ENCODE measurements at regions not wholly inside any gene's neighbourhood (a gene's known extent, or its start where the extent isn't known, plus 50 kb on each side); places are given as distances from the start of the nearest gene placed in this dataset.

DNA sequence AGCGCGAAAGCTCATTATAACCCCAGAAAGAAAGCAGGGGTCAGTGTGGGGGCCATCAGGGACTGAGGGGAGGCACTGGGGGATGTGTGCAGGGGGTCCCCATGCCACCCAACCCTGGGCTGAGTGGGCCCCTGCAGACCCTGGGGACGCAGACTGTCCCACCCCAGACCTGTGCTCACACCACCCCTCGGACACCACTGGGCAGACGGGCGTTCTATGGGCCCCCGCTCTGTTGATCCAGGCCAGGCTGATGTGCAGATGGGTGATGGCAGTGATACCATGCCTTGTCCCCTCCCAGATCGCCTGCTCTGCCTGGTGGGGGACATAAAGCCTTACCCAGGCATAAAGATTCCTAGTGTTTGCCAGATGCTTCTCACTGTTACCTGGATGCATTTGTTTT, 259.7 kb upstream of the TLE3 start:
- Histone ChIP-seq H3K4me1 (no peaks in the 10 kb centered on the region), H3K4me3 (no peak overlapping the region), H3K36me3 (no peaks in the 10 kb centered on the region), H3K27me3 (no peaks in the 10 kb centered on the region), H3K9me3 (no peaks in the 10 kb centered on the region), H3K27ac (no peak overlapping the region)
- no peak for DNase-seq
- TF ChIP-seq POLR2A (IDR thresholded peaks at IDR 0.05): no peak
- TF ChIP-seq, protein P1, sequence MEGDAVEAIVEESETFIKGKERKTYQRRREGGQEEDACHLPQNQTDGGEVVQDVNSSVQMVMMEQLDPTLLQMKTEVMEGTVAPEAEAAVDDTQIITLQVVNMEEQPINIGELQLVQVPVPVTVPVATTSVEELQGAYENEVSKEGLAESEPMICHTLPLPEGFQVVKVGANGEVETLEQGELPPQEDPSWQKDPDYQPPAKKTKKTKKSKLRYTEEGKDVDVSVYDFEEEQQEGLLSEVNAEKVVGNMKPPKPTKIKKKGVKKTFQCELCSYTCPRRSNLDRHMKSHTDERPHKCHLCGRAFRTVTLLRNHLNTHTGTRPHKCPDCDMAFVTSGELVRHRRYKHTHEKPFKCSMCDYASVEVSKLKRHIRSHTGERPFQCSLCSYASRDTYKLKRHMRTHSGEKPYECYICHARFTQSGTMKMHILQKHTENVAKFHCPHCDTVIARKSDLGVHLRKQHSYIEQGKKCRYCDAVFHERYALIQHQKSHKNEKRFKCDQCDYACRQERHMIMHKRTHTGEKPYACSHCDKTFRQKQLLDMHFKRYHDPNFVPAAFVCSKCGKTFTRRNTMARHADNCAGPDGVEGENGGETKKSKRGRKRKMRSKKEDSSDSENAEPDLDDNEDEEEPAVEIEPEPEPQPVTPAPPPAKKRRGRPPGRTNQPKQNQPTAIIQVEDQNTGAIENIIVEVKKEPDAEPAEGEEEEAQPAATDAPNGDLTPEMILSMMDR (IDR thresholded peaks at IDR 0.05): no peak
- intact Hi-C loops (cut with DNase I; ENCODE audit: low total_unique reads): no loop called here

GRCh38 chr15:70356919-70357318, 259.2 kb upstream of the TLE3 start:
- TF ChIP-seq POLR2A (IDR thresholded peaks at IDR 0.05): no peak
- TF ChIP-seq, protein P1 (IDR thresholded peaks at IDR 0.05): no peak
- no peak for DNase-seq

GRCh38 chr15:70356062-70356860, 258.5 kb upstream of the TLE3 start:
- no peak for DNase-seq
- TF ChIP-seq, protein P1 (IDR thresholded peaks at IDR 0.05): no peak
- no peak for TF ChIP-seq POLR2A (IDR thresholded peaks at IDR 0.05)
- Histone ChIP-seq H3K9me3 (no peaks in the 10 kb centered on the region), H3K4me1 (no peaks in the 10 kb centered on the region), H3K4me3 (no peak overlapping the region), H3K27ac (no peak overlapping the region), H3K36me3 (no peaks in the 10 kb centered on the region), H3K27me3 (no peaks in the 10 kb centered on the region)
- intact Hi-C loops (cut with DNase I; ENCODE audit: low total_unique reads): no loop called here

More at GRCh38 chr15:70356919-70357318, 259.2 kb upstream of the TLE3 start:
- H3K4me1 ChIP-seq: no peaks in the 10 kb centered on the region
- intact Hi-C loops (cut with DNase I; ENCODE audit: low total_unique reads): no loop called here
- H3K4me3 ChIP-seq: no peak overlapping the region
- no peak overlapping the region for H3K27ac ChIP-seq
- no peaks in the 10 kb centered on the region for H3K36me3 ChIP-seq
- no peaks in the 10 kb centered on the region for H3K27me3 ChIP-seq
- no peaks in the 10 kb centered on the region for H3K9me3 ChIP-seq

- H3K4me3 ChIP-seq: no peak overlapping the region
- TF ChIP-seq, protein P1 (IDR thresholded peaks at IDR 0.05): no peak
- no peak for TF ChIP-seq POLR2A (IDR thresholded peaks at IDR 0.05)
- no peaks in the 10 kb centered on the region for H3K4me1 ChIP-seq
- intact Hi-C loops (cut with DNase I; ENCODE audit: low total_unique reads): no loop called here
- H3K9me3 ChIP-seq: no peaks in the 10 kb centered on the region
- no peaks in the 10 kb centered on the region for H3K36me3 ChIP-seq
- H3K27ac ChIP-seq: no peak overlapping the region
- no peaks in the 10 kb centered on the region for H3K27me3 ChIP-seq
- DNase-seq: no peak
Observed at GRCh38 chr15:70355275-70355795, 257.6 kb upstream of the TLE3 start.

GRCh38 chr15:70354346-70354905, 256.7 kb upstream of the TLE3 start:
- no peak for DNase-seq
- no peak overlapping the region for H3K4me3 ChIP-seq
- H3K27me3 ChIP-seq: no peaks in the 10 kb centered on the region
- H3K27ac ChIP-seq: no peak overlapping the region
- no peaks in the 10 kb centered on the region for H3K9me3 ChIP-seq
- intact Hi-C loops (cut with DNase I; ENCODE audit: low total_unique reads): no loop called here
- no peaks in the 10 kb centered on the region for H3K4me1 ChIP-seq
- no peak for TF ChIP-seq POLR2A (IDR thresholded peaks at IDR 0.05)
- TF ChIP-seq, protein P1 (IDR thresholded peaks at IDR 0.05): no peak
- H3K36me3 ChIP-seq: no peaks in the 10 kb centered on the region
